H9 (cell line): ENCODE measurements at regions not wholly inside any gene's neighbourhood (a gene's known extent, or its start where the extent isn't known, plus 50 kb on each side); places are given as distances from the start of the nearest gene placed in this dataset.

Source experiments
- DNase-seq: peaks from one replicate; pipeline ENCODE4 v3.0.0-alpha.2; 2017
- H2AFZ ChIP-seq: one replicate; pipeline ENCODE4 v1.6.1; 2013; ENCODE audit warnings: mild to moderate bottlenecking, low read length, control low read depth, moderate library complexity
- H2AK5ac ChIP-seq: 2 replicates; pipeline ENCODE4 v1.6.1; 2013; ENCODE audit warnings: low read length, control low read depth, mixed read lengths; ENCODE audit not compliant: insufficient read length
- H2BK120ac ChIP-seq: one replicate; pipeline ENCODE4 v1.6.1; 2013; ENCODE audit warnings: low read depth, mild to moderate bottlenecking, low read length, control low read depth, inconsistent platforms; ENCODE audit not compliant: poor library complexity, severe bottlenecking
- H2BK12ac ChIP-seq: 2 replicates; pipeline ENCODE4 v1.6.1; 2013; ENCODE audit warnings: low read length, control low read depth, mixed read lengths, low read depth; ENCODE audit not compliant: insufficient read length
- H2BK15ac ChIP-seq: 2 replicates; pipeline ENCODE4 v1.6.1; 2013; ENCODE audit warnings: low read depth, low read length, control low read depth
- H2BK20ac ChIP-seq: one replicate; pipeline ENCODE4 v1.6.1; 2013; ENCODE audit warnings: low read depth, mild to moderate bottlenecking, low read length, control low read depth, inconsistent platforms; ENCODE audit not compliant: poor library complexity, severe bottlenecking
- H2BK5ac ChIP-seq: 2 replicates; pipeline ENCODE4 v1.6.1; 2013; ENCODE audit warnings: low read length, control low read depth, mixed read lengths; ENCODE audit not compliant: insufficient read length
- H3K14ac ChIP-seq: 2 replicates; pipeline ENCODE4 v1.6.1; 2013; ENCODE audit warnings: low read length, control low read depth; ENCODE audit not compliant: insufficient read depth
- H3K18ac ChIP-seq: 2 replicates; pipeline ENCODE4 v1.6.1; 2013; ENCODE audit warnings: low read depth, mild to moderate bottlenecking, mixed read lengths, low read length, control low read depth; ENCODE audit not compliant: insufficient read length
- H3K23ac ChIP-seq: 2 replicates; pipeline ENCODE4 v1.6.1; 2013; ENCODE audit warnings: low read length, control low read depth, mixed read lengths, low read depth; ENCODE audit not compliant: insufficient read length
- H3K23me2 ChIP-seq: 2 replicates; pipeline ENCODE4 v1.6.1; 2013; ENCODE audit warnings: low read depth, mild to moderate bottlenecking, mixed read lengths, low read length, control low read depth; ENCODE audit not compliant: insufficient read length, poor library complexity, severe bottlenecking
- H3K27ac ChIP-seq: 2 replicates; pipeline ENCODE4 v1.5.1; 2013; ENCODE audit warnings: low read length, control low read depth, mixed read lengths, low read depth; ENCODE audit not compliant: insufficient read length
- H3K27me3 ChIP-seq: 2 replicates; pipeline ENCODE4 v1.6.1; 2013; ENCODE audit warnings: low read length, control low read depth, inconsistent platforms; ENCODE audit not compliant: insufficient read depth
- H3K4ac ChIP-seq: 2 replicates; pipeline ENCODE4 v1.6.1; 2013; ENCODE audit warnings: low read depth, mild to moderate bottlenecking, control low read depth, inconsistent platforms, low read length, moderate library complexity
- H3K4me1 ChIP-seq: 2 replicates; pipeline ENCODE4 v1.6.1; 2013; ENCODE audit warnings: low read length, control low read depth, inconsistent platforms; ENCODE audit not compliant: insufficient read depth
- H3K4me2 ChIP-seq: 2 replicates; pipeline ENCODE4 v1.6.1; 2013; ENCODE audit warnings: low read length, control low read depth, mixed read lengths; ENCODE audit not compliant: insufficient read length, insufficient read depth
- H3K56ac ChIP-seq: 2 replicates; pipeline ENCODE4 v1.6.1; 2013; ENCODE audit warnings: low read depth, mild to moderate bottlenecking, mixed read lengths, low read length, control low read depth; ENCODE audit not compliant: insufficient read length
- H3K79me1 ChIP-seq: 2 replicates; pipeline ENCODE4 v1.6.1; 2013; ENCODE audit warnings: low read depth, mild to moderate bottlenecking, moderate library complexity, low read length, control low read depth, inconsistent platforms; ENCODE audit not compliant: insufficient read depth, poor library complexity, severe bottlenecking
- H3K79me2 ChIP-seq: 2 replicates; pipeline ENCODE4 v1.6.1; 2013; ENCODE audit warnings: low read length, control low read depth, inconsistent platforms; ENCODE audit not compliant: insufficient read depth
- H3K9ac ChIP-seq: 2 replicates; pipeline ENCODE4 v1.6.1; 2013; ENCODE audit warnings: low read length, control low read depth, mixed read lengths; ENCODE audit not compliant: insufficient read length; ENCODE audit errors: extremely low read depth
- H3K9me3 ChIP-seq: one replicate; pipeline ENCODE4 v1.6.1; 2013; ENCODE audit warnings: low read depth, low read length, inconsistent platforms; ENCODE audit not compliant: control insufficient read depth
- H3T11ph ChIP-seq: one replicate; pipeline ENCODE4 v1.6.1; 2013; ENCODE audit warnings: mild to moderate bottlenecking, low read length, control low read depth, inconsistent platforms
- H4K20me1 ChIP-seq: one replicate; pipeline ENCODE4 v1.6.1; 2013; ENCODE audit not compliant: control insufficient read depth, insufficient read length, insufficient read depth
- H4K5ac ChIP-seq: 2 replicates; pipeline ENCODE4 v1.6.1; 2013; ENCODE audit warnings: low read depth, mild to moderate bottlenecking, mixed read lengths, low read length, control low read depth; ENCODE audit not compliant: insufficient read length
- H4K8ac ChIP-seq: replicated peaks from 2 replicates; pipeline ENCODE4 v1.6.1; 2013; ENCODE audit warnings: low read length, control low read depth, mixed read lengths, low read depth; ENCODE audit not compliant: insufficient read length
- H4K91ac ChIP-seq: 2 replicates; pipeline ENCODE4 v1.6.1; 2013; ENCODE audit warnings: low read depth, mild to moderate bottlenecking, moderate library complexity, mixed read lengths, low read length, control low read depth; ENCODE audit not compliant: insufficient read length
- H3K27ac Mint-ChIP-seq, 3 experiments: 2 replicates in 2 of 3; 3 replicates in 1 of 3; pipeline ENCODE4 v1.8.0; 2020 to 2021; ENCODE audit warnings: mixed read lengths in 3 of 3, mild to moderate bottlenecking in 1 of 3, moderate library complexity in 1 of 3
- H3K27me3 Mint-ChIP-seq: 2 replicates; pipeline ENCODE4 v1.8.0; 2021; ENCODE audit warnings: low read depth, mild to moderate bottlenecking, moderate library complexity, mixed read lengths
- H3K36me3 Mint-ChIP-seq, 3 experiments: 2 replicates in 2 of 3; 3 replicates in 1 of 3; pipeline ENCODE4 v1.8.0; 2020 to 2021; ENCODE audit warnings: low read depth in 3 of 3, mixed read lengths in 3 of 3; ENCODE audit not compliant: insufficient read depth in 1 of 3
- H3K4me1 Mint-ChIP-seq, 2 experiments: 2 replicates each; pipeline ENCODE4 v1.8.0; 2020; ENCODE audit warnings: mixed read lengths in 2 of 2
- H3K4me3 Mint-ChIP-seq, 2 experiments: 2 replicates in 1 of 2; 3 replicates in 1 of 2; pipeline ENCODE4 v1.8.0; 2020 to 2021; ENCODE audit warnings: mild to moderate bottlenecking in 2 of 2, mixed read lengths in 2 of 2, moderate library complexity in 1 of 2
- H3K9me3 Mint-ChIP-seq, 2 experiments: 2 replicates in 1 of 2; 3 replicates in 1 of 2; pipeline ENCODE4 v1.8.0; 2020; ENCODE audit warnings: mild to moderate bottlenecking in 2 of 2, mixed read lengths in 2 of 2, moderate library complexity in 1 of 2
- WGBS: extraction: QIAGEN DNeasy Blood & Tissue Kit; methylation state at CpG from one replicate; pipeline ENCODE4 v1.1.7; 2013; ENCODE audit warnings: missing lambda C conversion rate, low lambda C conversion rate, mixed read lengths; ENCODE audit not compliant: insufficient read length; ENCODE audit errors: extremely low coverage; 5-methylcytosine and 5-hydroxymethylcytosine counted together
- TF ChIP-seq, protein P1 (sequence below): fragments of 200-600 bp; sonication (generic); conservative IDR thresholded peaks from 3 replicates; pipeline ENCODE4 v1.8.0; 2021; ENCODE audit warnings: antibody characterized with exemption, mild to moderate bottlenecking

DNA sequence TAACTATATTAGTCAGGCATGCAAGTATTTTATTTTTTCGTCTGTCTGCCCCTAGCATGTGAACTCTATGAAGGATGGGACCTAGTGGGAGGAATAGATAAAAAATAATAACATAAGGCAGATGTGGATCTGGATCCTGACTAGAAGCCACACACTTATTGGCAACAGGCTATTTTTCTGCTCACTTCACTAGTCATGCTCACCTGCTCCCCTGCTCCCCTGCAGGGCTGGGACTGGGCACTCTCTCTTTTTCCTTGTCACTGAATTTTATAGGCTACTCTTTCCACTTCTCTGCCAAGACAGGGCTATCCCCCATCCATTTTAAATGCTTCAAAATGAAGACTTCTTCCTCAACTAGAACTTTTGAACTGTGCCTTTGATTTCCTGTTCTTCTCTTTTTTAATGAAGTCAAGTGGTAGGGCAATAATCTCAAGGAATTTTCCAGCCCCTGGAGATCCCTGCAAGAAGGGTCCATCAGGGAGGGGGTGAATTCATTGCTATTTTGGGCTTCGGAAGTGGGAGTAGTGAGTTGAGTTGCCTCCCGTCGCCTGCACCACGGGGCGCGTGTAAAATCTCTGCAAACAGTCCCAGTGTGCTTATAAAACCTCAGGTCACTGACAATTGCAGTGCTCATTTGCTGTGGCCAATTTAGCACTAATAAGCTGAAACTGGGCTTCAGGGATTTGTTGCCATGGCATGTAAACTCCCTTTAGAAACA, 156.7 kb upstream of the NPVF start:
- no CpG with 5 or more reads among the region's 7 CpGs for WGBS
- Histone ChIP-seq H4K5ac (no peak overlapping the region), H4K20me1 (no peaks in the 10 kb centered on the region), H3K14ac (no peak overlapping the region), H3K9me3 (no peaks in the 10 kb centered on the region), H3K23ac (no peak overlapping the region), H4K8ac (no peak overlapping the region), H2BK5ac (no peak overlapping the region), H3K18ac (no peak overlapping the region), H4K91ac (no peak overlapping the region), H2BK120ac (no peak overlapping the region), H2BK20ac (no peak overlapping the region), H3K4ac (no peak overlapping the region), H3T11ph (no peak overlapping the region), H3K23me2 (no peaks in the 10 kb centered on the region), H3K9ac (no peak overlapping the region), H3K27me3 (no peaks in the 10 kb centered on the region), H2BK12ac (no peak overlapping the region), H3K79me2 (no peaks in the 10 kb centered on the region), H3K27ac (no peak overlapping the region), H3K79me1 (no peaks in the 10 kb centered on the region), H2AFZ (no peak overlapping the region), H3K56ac (no peak overlapping the region), H3K4me1 (no peaks in the 10 kb centered on the region), H2BK15ac (no peak overlapping the region), H2AK5ac (no peak overlapping the region), H3K4me2 (no peak overlapping the region)
- Mint-ChIP-seq H3K4me1 (peaks cover 4 to 9% of the 10 kb centered on the region in 2 experiments; a peak in 2 of 4 replicates), H3K9me3 (no peaks in the 10 kb centered on the region), H3K27ac (no peak overlapping the region), H3K4me3 (no peak overlapping the region), H3K27me3 (peaks cover 3% of the 10 kb centered on the region), H3K36me3 (no peaks in the 10 kb centered on the region)
- TF ChIP-seq, protein P1, sequence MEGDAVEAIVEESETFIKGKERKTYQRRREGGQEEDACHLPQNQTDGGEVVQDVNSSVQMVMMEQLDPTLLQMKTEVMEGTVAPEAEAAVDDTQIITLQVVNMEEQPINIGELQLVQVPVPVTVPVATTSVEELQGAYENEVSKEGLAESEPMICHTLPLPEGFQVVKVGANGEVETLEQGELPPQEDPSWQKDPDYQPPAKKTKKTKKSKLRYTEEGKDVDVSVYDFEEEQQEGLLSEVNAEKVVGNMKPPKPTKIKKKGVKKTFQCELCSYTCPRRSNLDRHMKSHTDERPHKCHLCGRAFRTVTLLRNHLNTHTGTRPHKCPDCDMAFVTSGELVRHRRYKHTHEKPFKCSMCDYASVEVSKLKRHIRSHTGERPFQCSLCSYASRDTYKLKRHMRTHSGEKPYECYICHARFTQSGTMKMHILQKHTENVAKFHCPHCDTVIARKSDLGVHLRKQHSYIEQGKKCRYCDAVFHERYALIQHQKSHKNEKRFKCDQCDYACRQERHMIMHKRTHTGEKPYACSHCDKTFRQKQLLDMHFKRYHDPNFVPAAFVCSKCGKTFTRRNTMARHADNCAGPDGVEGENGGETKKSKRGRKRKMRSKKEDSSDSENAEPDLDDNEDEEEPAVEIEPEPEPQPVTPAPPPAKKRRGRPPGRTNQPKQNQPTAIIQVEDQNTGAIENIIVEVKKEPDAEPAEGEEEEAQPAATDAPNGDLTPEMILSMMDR: no peak
- DNase-seq: no peak
